NB4 (cell line): ENCODE measurements at regions not wholly inside any gene's neighbourhood (a gene's known extent, or its start where the extent isn't known, plus 50 kb on each side); places are given as distances from the start of the nearest gene placed in this dataset.

Experiments used
- DNase-seq: peaks from one replicate; pipeline ENCODE4 v3.0.0; 2010; ENCODE audit warnings: low read depth
- H3K4me3 ChIP-seq: one replicate; pipeline ENCODE4 v1.5.1; 2011; ENCODE audit warnings: mild to moderate bottlenecking, low read depth, low read length, moderate library complexity
- MYC ChIP-seq: IDR thresholded peaks from 2 replicates; pipeline ENCODE4 v1.6.1; 2011; ENCODE audit warnings: low read depth, low read length
- POLR2A ChIP-seq: IDR thresholded peaks from 2 replicates; pipeline ENCODE4 v1.6.1; 2011; ENCODE audit warnings: mild to moderate bottlenecking; ENCODE audit not compliant: insufficient read length; ENCODE audit errors: extremely low read depth
- TF ChIP-seq, protein P1 (sequence below): IDR thresholded peaks from one replicate; pipeline ENCODE4 v1.5.1; 2012; ENCODE audit warnings: low read depth, low read length
- TF ChIP-seq, protein P2 (sequence below): IDR thresholded peaks from 2 replicates; pipeline ENCODE4 v1.6.1; 2011; ENCODE audit warnings: low read depth, low read length

DNA sequence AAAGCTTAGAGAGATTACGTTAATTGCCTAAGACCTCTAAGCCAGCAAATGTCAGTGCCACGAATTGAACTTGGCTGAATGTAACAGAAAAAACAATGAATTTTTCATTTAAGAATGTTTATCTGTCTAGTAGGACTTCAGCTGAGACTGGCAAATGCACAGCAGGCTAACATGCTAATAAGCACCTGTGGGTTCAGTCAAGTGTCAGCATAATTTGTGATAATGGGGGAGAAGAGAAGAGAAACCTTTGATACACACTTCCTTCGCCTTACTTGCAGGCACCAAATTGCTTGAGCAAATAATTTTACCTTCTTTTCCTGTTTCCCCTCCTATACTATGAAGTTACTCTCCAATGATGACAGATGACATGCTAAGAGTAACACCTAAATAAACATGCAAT is 1136.5 kb upstream of the SORCS1 start:
- TF ChIP-seq, protein P1, sequence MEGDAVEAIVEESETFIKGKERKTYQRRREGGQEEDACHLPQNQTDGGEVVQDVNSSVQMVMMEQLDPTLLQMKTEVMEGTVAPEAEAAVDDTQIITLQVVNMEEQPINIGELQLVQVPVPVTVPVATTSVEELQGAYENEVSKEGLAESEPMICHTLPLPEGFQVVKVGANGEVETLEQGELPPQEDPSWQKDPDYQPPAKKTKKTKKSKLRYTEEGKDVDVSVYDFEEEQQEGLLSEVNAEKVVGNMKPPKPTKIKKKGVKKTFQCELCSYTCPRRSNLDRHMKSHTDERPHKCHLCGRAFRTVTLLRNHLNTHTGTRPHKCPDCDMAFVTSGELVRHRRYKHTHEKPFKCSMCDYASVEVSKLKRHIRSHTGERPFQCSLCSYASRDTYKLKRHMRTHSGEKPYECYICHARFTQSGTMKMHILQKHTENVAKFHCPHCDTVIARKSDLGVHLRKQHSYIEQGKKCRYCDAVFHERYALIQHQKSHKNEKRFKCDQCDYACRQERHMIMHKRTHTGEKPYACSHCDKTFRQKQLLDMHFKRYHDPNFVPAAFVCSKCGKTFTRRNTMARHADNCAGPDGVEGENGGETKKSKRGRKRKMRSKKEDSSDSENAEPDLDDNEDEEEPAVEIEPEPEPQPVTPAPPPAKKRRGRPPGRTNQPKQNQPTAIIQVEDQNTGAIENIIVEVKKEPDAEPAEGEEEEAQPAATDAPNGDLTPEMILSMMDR: no peak
- TF ChIP-seq MYC: no peak
- TF ChIP-seq, protein P2, sequence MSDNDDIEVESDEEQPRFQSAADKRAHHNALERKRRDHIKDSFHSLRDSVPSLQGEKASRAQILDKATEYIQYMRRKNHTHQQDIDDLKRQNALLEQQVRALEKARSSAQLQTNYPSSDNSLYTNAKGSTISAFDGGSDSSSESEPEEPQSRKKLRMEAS: no peak
- no peak for TF ChIP-seq POLR2A
- DNase-seq: no peak
- no peak overlapping the region for H3K4me3 ChIP-seq

DNA sequence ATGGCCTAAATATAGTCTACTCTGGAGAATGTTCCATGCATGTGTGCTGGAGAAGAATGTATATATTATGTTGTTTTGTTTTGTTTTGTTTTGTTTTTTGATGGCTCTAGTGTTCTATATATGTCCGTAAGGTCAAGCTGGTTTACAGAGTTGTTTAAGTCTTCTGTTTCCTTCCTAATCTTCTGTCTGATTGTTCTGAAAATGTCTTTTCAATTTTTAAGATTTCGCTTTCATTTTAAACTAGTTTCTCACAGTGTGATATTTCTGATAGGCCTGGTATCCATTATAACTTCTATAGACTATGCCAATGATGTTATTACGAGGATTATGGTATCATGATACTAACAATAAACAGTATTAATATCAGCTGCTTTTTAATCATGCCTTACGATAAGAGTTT is 1126.3 kb upstream of the SORCS1 start:
- no peak for DNase-seq
- TF ChIP-seq, protein P1: no peak
- TF ChIP-seq, protein P2: no peak
- TF ChIP-seq MYC (no peak), POLR2A (no peak)
- H3K4me3 ChIP-seq: no peak overlapping the region

DNA sequence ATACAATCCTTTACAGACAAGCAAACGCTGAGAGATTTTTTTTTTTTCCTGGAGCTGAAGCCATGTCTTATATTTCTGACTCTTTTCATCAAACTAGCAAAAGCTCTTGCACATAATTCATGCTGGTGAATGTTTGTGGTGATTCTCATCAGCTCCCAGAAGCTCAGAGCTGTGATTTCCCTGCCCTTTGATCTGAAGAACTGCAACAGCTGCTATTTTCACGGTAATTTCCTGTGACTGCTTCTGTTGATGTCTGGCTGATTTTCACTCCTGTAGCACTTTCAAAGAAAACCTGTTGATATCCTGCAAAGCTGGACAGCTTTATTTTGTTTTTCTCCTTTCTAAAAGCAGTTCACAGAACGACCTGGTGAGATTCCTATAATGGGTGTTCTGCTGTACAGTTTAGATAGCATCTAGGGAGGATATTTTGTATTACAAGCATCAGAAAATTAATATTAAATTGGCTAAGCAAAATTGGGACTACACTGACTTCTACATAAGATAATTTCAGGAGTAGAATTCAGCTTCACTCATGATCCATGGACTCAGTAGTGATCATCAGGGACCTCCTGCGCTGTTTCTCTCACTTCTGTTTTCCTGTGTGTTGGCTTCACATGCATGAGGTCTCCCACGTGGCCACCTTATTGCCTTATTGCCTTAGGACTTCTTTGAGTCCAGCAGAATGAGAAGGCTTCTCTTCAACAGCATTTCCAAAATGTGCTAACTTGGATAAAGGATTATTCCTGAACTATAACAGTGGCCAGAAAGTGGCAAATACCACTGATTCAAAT is 1111.6 kb upstream of the SORCS1 start:
- no peak for TF ChIP-seq POLR2A
- TF ChIP-seq, protein P2: no peak
- no peak for TF ChIP-seq MYC
- TF ChIP-seq, protein P1: no peak
- DNase-seq: no peak
- H3K4me3 ChIP-seq: no peak overlapping the region

DNA sequence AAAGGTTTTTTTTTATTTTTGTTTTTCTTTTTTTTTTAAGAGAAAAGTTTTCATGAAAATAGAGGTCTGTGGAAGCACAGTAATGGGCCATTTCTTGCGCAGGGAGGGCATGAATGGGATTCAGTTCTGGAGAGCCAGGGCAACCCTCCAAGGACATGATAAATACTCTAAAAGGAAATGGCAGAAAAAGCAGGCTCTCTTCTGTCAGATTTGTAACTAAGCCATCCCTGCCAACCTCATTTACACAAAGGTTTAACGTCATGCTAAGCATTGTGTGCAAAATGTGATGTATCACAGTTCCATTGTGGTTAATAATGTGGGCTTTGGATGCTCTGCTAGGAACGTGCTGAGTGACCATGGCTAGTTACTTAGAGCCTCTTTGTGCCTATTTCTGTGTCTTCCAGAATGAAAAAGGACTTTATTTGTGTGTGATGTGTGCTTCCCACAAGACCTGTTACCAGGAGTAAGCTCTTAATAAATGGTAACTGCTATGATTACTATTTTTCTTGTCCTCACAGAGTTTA is 1095.9 kb upstream of the SORCS1 start:
- TF ChIP-seq POLR2A: no peak
- TF ChIP-seq, protein P1: no peak
- TF ChIP-seq, protein P2: no peak
- no peak for TF ChIP-seq MYC

DNA sequence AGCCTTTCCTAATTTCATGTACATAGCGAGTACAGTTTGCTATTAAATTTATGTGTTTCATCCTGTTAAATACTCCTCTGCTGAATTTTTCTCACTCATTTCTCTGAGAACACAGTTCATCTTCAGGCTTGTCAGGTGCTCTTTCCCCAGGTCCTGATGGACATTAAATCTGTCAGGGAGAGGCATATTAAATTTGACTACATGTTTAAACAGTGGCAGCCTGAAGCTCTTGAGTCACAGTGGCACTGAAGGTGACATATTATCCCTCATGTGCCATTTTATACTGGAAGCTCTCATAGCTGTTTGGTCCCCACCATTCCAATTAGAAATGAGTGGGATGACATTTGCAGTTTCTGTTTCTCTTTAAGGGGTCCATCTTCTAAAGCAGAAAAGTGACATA is 1089.6 kb upstream of the SORCS1 start:
- H3K4me3 ChIP-seq: no peak overlapping the region
- no peak for DNase-seq
- TF ChIP-seq, protein P1: no peak
- TF ChIP-seq POLR2A (no peak), MYC (no peak)
- TF ChIP-seq, protein P2: no peak

More for the DNA sequence above, 1095.9 kb upstream of the SORCS1 start:
- no peak overlapping the region for H3K4me3 ChIP-seq
- DNase-seq: no peak
